Osteocyte (in vitro differentiated cells): ENCODE measurements at regions not wholly inside any gene's neighbourhood (a gene's known extent, or its start where the extent isn't known, plus 50 kb on each side); places are given as distances from the start of the nearest gene placed in this dataset.

Experiments used
- DNase-seq: peaks from one replicate; pipeline ENCODE4 v3.0.0; 2021; ENCODE audit warnings: mixed read lengths; ENCODE audit not compliant: unreplicated experiment; ENCODE audit errors: extremely low spot score
- H3K27ac Mint-ChIP-seq: one replicate; pipeline ENCODE4 v1.8.0; 2021; ENCODE audit warnings: mild to moderate bottlenecking, mixed read lengths; ENCODE audit not compliant: unreplicated experiment
- H3K27me3 Mint-ChIP-seq: one replicate; pipeline ENCODE4 v1.8.0; 2021; ENCODE audit warnings: mixed read lengths; ENCODE audit not compliant: unreplicated experiment
- H3K36me3 Mint-ChIP-seq: one replicate; pipeline ENCODE4 v1.8.0; 2021; ENCODE audit warnings: mixed read lengths; ENCODE audit not compliant: unreplicated experiment
- H3K4me1 Mint-ChIP-seq: one replicate; pipeline ENCODE4 v1.8.0; 2021; ENCODE audit warnings: mixed read lengths; ENCODE audit not compliant: unreplicated experiment
- H3K4me3 Mint-ChIP-seq: one replicate; pipeline ENCODE4 v1.8.0; 2021; ENCODE audit warnings: mild to moderate bottlenecking, moderate library complexity, mixed read lengths; ENCODE audit not compliant: unreplicated experiment
- H3K9me3 Mint-ChIP-seq: one replicate; pipeline ENCODE4 v1.8.0; 2021; ENCODE audit warnings: mixed read lengths; ENCODE audit not compliant: unreplicated experiment
- CTCF ChIP-seq: fragments of 200-600 bp; sonication (generic); IDR thresholded peaks from 2 replicates; pipeline ENCODE4 v1.5.0; 2021; ENCODE audit warnings: antibody characterized with exemption, mild to moderate bottlenecking, moderate library complexity

- H3K9me3 Mint-ChIP-seq, result peaks cover 19% of the 10 kb centered on the region
Observed at GRCh38 chr7:98698976-98699375, 81.9 kb downstream of the NPTX2 start.

GRCh38 chr7:98700533-98700932, 83.4 kb downstream of the NPTX2 start:
- Mint-ChIP-seq H3K27ac (no peak overlapping the region), H3K9me3 (peaks cover 14% of the 10 kb centered on the region), H3K4me3 (no peak overlapping the region), H3K4me1 (no peaks in the 10 kb centered on the region), H3K27me3 (no peaks in the 10 kb centered on the region), H3K36me3 (no peaks in the 10 kb centered on the region)
- TF ChIP-seq CTCF, result no peak
- no peak for DNase-seq

More at GRCh38 chr7:98698976-98699375, 81.9 kb downstream of the NPTX2 start:
- Mint-ChIP-seq H3K36me3 (no peaks in the 10 kb centered on the region), H3K27ac (no peak overlapping the region), H3K27me3 (no peaks in the 10 kb centered on the region), H3K4me1 (no peaks in the 10 kb centered on the region), H3K4me3 (no peak overlapping the region)
- TF ChIP-seq CTCF, result no peak
- no peak for DNase-seq

GRCh38 chr7:98701372-98701771, 84.3 kb downstream of the NPTX2 start:
- Mint-ChIP-seq H3K9me3 (peaks cover 9% of the 10 kb centered on the region), H3K36me3 (no peaks in the 10 kb centered on the region), H3K27me3 (no peaks in the 10 kb centered on the region), H3K27ac (no peak overlapping the region), H3K4me3 (no peak overlapping the region), H3K4me1 (no peaks in the 10 kb centered on the region)
- DNase-seq, result no peak
- no peak for TF ChIP-seq CTCF

- Mint-ChIP-seq H3K36me3 (no peaks in the 10 kb centered on the region), H3K27ac (no peak overlapping the region), H3K4me1 (no peaks in the 10 kb centered on the region), H3K4me3 (no peak overlapping the region), H3K27me3 (no peaks in the 10 kb centered on the region), H3K9me3 (peaks cover 3% of the 10 kb centered on the region)
- no peak for DNase-seq
- no peak for TF ChIP-seq CTCF
Observed at GRCh38 chr7:98702021-98702420, 84.9 kb downstream of the NPTX2 start.

GRCh38 chr7:98703916-98704315, 86.8 kb downstream of the NPTX2 start:
- Mint-ChIP-seq H3K27me3 (no peaks in the 10 kb centered on the region), H3K4me3 (no peak overlapping the region), H3K4me1 (no peaks in the 10 kb centered on the region), H3K9me3 (no peaks in the 10 kb centered on the region), H3K27ac (no peak overlapping the region), H3K36me3 (no peaks in the 10 kb centered on the region)
- no peak for TF ChIP-seq CTCF
- DNase-seq, result no peak
